HG03521 (cell line): ENCODE measurements at regions not wholly inside any gene's neighbourhood (a gene's known extent, or its start where the extent isn't known, plus 50 kb on each side); places are given as distances from the start of the nearest gene placed in this dataset.
"Not testable (repeated sequence)": the region's sequence is repeated elsewhere in the genome, so short reads cannot be mapped to it uniquely, and the experiment has no call there.

ENCODE experiments used
- ATAC-seq: cut with Tn5 transposase; IDR thresholded peaks from one replicate; pipeline ENCODE4 v1.9.1; 2021; ENCODE audit warnings: mild to moderate bottlenecking, moderate library complexity; ENCODE audit not compliant: unreplicated experiment

GRCh38 chr14:51342226-51342625 is 102.2 kb downstream of the TMX1 start:
- no peak for ATAC-seq

- no peak for ATAC-seq
Observed at GRCh38 chr14:51351997-51352396, 112.0 kb downstream of the TMX1 start.

DNA sequence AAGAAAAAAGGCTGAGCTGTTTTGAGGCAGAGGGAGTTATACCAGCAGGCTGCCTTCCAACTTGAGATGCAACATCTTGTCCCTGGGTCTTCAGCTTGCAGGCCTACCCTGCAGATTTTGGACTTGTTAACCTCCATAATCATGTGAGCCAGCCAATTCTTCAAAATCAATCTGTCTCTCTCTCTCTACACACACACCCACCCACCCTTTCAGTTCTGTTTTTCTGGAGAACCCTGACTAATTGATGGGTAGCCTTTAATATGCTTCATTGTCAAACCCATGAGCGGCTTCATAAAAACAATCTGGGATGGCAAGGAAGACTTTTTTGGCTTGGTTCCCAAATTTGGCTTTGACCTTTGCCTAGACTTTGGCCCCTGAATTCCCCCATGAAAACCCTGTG is 113.9 kb downstream of the TMX1 start:
- ATAC-seq, result no peak

DNA sequence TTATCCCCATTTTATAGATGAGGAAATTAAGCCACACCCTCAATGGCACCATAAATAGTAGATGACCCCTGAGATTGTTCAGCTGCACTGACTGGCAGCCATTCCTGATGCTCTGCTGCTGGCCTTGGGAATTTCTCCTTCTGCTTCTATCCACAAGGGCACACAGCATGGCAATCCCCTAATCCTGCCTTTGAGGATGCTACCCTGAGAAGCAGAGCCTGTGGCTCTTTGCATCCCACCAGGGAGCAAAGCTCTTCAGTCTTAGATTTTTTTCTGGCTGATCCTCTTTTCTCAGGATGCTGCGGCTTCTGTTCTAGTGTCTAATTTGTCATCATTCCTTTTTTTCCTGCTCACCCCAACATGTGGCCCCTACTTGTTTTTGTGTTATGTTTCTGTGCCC is 114.8 kb downstream of the TMX1 start:
- no peak for ATAC-seq

GRCh38 chr14:51356381-51356780 is 116.3 kb downstream of the TMX1 start:
- ATAC-seq, result no peak

GRCh38 chr14:51357250-51357649 is 117.2 kb downstream of the TMX1 start:
- no peak for ATAC-seq

DNA sequence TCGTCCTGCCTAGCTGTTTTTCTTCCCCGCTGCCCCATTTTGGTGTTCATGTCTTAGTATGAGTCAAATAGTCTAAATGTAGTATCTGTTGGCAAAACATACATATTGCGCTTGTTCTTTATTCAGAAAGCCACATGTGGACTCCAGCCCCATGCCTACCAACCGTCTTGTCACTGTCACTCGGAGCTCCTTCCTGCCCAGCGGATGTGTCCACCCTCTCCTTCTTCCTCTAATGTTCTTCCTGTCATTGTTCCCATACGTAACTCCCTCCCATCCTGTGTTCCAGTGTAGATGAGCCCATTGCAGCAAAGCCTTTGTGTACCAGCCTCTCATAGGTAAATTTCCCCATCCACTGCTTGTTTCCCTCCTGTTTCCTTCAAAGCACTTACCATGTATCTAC is 120.5 kb downstream of the TMX1 start:
- ATAC-seq, result no peak

DNA sequence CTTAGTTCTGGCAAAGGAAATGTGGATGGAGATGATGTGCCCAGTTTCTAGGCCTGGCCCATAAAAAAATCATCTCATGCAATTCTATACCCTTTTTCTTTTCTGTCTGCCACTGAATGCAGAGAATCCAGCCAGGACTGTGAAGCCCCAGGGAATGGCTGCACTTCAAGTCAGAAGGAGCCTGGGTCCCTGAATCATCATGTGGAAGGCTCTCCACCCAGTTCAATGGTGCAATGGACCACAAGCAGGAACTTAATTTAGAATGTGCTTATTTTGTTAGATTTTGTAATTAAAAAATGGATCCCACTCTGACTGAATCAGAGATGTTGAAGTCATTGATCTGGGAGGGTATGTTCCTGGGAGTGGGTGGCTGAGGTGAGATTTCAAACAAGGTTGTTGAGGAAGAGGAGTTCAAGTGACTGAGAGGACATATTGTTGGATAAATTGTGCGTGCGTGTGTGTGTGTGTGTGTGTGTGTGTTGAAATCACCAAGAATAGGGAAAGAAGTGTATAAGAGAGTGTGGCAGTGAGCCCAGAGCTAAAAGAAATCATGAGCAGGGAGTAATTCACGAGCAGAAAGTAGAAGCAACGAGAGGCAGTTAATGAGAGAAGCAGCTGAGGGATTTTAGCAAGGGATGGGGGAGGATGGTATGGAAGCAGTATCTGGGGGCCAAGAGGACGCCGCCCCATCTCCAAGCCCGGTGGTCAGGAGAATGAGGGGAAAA is 125.4 kb downstream of the TMX1 start:
- ATAC-seq, result no peak

DNA sequence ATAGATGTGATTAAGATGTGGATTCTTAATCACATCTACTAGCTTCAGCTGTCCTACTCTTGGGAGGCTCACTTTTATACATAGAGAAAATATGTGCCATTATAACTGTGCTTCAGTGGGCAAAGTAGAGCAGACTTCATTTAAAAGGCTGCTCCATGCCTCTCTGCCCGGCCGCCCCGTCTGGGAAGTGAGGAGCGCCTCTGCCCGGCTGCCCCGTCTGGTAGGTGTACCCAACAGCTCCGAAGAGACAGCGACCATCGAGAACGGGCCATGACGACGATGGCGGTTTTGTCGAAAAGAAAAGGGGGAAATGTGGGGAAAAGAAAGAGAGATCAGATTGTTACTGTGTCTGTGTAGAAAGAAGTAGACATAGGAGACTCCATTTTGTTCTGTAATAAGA is 126.4 kb downstream of the TMX1 start:
- ATAC-seq, result not testable (repeated sequence)

DNA sequence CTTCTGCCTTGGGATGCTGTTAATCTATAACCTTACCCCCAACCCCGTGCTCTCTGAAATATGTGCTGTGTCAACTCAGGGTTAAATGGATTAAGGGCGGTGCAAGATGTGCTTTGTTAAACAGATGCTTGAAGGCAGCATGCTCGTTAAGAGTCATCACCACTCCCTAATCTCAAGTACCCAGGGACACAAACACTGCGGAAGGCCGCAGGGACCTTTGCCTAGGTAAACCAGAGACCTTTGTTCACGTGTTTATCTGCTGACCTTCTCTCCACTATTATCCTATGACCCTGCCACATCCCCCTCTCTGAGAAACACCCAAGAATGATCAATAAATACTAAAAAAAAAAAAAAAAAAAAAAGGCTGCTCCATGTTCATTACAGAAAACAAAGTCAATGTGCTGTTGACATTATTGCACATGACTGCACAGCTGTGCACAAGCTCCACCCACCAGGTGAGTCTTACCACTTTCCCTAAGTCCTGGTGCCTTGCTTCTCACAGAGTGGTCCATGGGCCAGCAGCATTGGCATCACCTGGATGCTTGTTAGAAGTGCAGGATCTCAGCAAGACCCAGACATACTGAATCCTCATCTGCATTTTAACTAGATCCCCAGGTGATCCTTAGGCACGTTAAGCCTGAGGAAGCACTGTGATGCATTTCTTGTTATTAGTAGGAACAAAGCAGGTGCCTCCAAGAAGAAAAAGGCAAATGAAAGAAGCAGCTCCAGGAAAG is 127.0 kb downstream of the TMX1 start:
- not testable (repeated sequence) for ATAC-seq

GRCh38 chr14:51367600-51367931 is 127.5 kb downstream of the TMX1 start:
- no peak for ATAC-seq

DNA sequence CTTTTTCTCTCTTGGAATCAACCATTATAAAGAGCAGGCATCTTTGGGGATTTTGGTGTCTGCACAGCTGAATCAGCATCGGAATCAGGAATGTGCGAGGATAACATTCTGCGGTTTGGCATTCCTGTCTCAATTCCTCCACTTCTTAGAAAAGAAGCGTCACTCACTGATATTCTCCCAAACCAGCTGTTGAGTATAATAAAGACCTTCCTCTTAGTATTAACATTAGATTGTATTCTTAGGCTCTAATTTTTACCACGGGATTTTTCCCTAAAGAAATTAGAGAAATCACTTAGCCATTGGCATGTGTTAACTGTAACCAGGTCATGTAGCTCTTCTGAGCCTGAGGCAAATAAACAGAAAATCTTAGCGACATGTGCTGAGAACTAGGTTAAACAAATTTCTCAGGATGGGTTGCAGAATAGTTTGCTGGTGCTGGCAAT is 128.7 kb downstream of the TMX1 start:
- no peak for ATAC-seq

DNA sequence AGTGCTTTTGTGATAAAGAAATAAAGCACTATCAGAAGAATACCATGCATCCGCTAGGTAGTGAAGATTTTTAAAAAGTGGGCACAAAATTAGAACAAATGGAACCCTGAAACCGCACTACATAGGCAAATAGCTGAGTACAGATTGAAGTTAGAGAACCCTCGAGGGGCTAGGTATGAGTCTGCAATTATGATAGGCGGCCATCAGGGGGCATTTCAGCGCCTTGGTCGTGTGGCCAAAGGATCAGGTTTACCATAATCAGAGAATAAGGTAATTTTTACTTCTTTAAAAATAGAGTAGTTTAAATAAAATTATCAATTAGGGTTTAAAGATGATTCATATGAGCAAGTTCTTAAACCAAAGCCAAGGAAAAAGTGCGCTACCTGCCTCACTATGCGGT is 129.8 kb downstream of the TMX1 start:
- ATAC-seq, result no peak

DNA sequence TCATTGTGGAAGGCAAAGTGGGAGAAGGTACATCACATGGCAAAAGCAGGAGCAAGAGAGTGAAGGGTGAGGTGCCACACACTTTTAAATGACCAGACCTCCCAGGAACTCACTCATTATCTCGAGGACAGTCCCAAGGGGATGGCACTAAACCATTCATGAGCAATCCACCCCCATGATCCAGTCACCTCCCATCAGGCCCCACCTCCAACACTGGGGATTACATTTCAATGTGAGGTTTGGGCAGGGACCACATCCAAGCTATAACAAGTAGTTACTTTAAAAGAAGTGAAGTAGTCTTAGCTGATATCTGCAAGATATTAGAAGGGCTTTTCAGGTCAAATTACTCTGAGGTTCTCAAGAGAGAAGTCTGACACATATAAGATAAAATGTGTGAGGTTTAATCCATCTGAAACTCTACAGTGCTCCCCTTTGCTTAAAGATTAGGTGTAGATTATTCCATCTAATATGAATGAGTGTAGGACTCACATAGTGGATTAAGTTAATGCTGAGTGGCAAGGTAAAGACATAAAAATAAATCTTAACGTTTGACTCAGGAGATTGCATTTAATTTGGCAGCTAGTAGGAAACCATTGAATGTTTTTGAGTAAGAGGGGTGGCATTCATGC is 130.8 kb downstream of the TMX1 start:
- no peak for ATAC-seq

GRCh38 chr14:51377186-51377585 is 137.1 kb downstream of the TMX1 start:
- not testable (repeated sequence) for ATAC-seq

- no peak for ATAC-seq
Observed at GRCh38 chr14:51382506-51382905, 142.5 kb downstream of the TMX1 start.

GRCh38 chr14:51386411-51386810 is 146.4 kb downstream of the TMX1 start:
- ATAC-seq, result no peak

DNA sequence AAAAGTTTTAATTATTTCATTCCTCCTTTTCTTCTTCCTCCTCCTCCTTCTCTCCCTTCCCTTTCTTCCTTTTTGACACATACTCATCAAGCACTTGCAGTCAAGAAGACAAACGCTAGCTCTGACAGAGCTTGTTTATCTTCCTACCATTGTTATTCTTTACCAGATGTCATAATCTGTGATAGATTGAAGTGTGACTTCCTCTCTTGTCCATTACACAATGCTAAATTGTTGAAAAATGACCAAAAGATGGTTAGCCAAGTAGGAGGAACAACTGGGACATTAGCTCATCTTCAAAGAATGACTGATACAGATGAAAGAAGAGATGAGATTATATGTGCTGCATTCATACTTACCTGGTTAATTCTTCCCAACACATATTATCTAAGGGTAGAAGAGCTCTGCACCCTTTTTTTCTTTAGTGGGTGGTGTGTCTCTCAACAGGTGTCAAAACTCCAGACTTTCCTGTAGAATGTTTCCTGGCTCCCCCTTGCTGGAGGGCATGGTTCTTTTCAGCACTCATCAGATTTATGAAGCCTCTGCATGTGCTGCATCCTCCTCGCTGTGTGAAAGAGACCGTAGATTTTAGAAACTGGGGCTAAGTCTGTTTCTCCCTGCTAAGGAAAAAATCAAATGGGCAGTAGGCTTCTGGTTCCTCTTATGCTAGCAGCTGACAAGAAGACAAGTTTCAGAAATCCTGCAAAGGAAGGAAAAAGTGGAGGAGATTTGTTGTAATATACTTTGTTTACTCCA is 147.1 kb downstream of the TMX1 start:
- ATAC-seq, result no peak

DNA sequence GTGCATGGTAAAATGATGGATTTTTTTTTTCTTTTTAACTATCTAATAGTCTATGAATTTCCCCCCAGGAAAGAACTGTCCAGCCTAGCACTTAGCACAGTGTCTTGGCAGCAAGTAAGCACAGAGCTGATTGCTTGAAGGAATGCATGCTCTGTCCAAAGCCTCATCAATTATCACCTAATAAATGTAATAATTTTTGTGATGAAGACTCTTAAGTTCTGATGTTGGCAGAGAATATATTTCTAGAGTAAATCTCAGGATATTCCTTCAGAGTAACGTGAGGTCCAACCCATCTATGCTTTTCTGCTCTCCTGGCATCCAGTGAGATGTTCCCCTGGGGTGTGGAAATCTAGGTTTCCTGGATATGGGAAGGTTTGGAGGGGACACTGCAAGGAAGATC is 152.4 kb downstream of the TMX1 start:
- no peak for ATAC-seq

GRCh38 chr14:51394384-51394783 is 154.3 kb downstream of the TMX1 start:
- ATAC-seq, result no peak

DNA sequence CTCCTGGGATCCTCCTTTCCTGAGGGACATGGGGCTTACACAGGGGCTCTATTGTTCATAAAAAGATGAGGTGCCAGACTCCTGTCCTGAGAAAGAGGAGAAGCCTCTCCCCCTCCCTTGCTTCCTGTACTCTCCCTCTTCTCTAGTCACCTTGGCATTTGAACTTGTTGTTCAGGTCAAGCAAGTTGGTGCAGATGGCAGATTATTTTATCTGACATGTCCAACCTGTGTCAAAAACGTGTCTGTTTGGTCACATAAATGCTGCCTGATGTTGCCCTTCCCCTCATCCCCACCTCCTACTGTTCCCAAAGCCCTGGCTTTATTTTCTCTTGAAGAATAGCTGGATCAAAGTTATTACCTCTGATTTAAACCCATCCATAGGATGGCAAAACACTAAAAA is 154.8 kb downstream of the TMX1 start:
- no peak for ATAC-seq
